ENCODE measurements at regions not wholly inside any gene's neighbourhood (a gene's known extent, or its start where the extent isn't known, plus 50 kb on each side); places are given as distances from the start of the nearest gene placed in this dataset.

DNA sequence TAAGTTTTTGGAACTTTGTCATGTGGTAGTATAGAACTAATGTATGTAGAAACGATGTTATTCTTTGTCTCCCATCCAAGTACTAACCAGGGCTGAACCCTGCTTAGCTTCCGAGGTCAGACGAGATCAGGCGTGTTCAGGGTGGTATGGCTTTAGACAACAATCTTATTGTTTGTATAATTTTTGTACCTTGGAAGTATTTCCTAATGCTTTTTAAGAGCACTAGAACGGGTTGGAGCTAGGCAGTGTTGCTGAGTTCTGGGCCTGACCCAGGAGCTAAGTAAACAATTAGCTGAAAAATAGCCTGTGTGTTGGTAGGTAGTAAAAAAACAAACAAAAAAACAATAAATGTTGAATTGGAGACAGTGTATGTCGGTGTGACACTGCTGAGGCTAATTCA lies 244.3 kb downstream of the EMP1 start:
- no peak for TF ChIP-seq POLR2A (IDR thresholded peaks at IDR 0.05)
- TF ChIP-seq, protein P1, sequence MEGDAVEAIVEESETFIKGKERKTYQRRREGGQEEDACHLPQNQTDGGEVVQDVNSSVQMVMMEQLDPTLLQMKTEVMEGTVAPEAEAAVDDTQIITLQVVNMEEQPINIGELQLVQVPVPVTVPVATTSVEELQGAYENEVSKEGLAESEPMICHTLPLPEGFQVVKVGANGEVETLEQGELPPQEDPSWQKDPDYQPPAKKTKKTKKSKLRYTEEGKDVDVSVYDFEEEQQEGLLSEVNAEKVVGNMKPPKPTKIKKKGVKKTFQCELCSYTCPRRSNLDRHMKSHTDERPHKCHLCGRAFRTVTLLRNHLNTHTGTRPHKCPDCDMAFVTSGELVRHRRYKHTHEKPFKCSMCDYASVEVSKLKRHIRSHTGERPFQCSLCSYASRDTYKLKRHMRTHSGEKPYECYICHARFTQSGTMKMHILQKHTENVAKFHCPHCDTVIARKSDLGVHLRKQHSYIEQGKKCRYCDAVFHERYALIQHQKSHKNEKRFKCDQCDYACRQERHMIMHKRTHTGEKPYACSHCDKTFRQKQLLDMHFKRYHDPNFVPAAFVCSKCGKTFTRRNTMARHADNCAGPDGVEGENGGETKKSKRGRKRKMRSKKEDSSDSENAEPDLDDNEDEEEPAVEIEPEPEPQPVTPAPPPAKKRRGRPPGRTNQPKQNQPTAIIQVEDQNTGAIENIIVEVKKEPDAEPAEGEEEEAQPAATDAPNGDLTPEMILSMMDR (IDR thresholded peaks at IDR 0.05): no peak
- TF ChIP-seq EP300 (IDR thresholded peaks at IDR 0.05): no peak
- TF ChIP-seq POLR2AphosphoS5 (IDR thresholded peaks at IDR 0.05): no peak
